ENCODE measurements at regions not wholly inside any gene's neighbourhood (a gene's known extent, or its start where the extent isn't known, plus 50 kb on each side); places are given as distances from the start of the nearest gene placed in this dataset.
"Not testable (repeated sequence)": the region's sequence is repeated elsewhere in the genome, so short reads cannot be mapped to it uniquely, and the experiment has no call there.

DNA sequence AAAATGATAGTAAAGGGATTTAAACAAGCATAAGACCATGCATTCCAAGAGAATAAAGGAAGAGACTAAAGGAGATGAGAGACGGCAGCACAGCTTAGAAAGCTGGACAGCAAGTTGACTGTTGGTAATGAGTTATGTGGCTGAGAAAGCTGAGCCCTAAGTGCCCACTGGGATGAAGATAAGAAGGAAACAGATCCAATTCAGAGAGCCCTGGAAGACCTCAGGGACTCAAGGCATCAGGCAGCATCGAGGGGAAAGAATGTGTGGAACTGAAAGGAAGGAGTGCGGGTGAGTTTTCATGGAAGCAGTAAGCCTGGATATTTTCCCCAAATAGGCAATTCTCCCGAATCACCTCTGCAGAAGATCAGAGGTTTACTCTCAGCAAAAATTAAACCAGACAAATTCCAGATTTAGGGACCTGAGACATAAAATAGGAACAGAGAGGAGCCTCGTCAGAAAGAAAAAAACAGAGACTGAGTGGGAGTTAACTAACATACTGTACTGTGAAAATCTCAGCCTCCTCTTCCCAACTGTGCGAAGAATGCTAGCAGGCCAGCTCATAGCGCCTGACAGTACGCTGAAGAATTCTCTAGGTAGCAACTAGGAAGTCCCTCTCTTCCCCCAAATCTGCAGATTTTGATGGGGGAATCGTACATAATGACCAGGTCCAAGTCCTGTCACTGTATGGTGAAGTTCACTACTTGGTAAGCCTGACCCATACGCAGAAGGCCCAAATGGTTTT, 187.7 kb upstream of the TAPT1 start:
- TF ChIP-seq, protein P1, sequence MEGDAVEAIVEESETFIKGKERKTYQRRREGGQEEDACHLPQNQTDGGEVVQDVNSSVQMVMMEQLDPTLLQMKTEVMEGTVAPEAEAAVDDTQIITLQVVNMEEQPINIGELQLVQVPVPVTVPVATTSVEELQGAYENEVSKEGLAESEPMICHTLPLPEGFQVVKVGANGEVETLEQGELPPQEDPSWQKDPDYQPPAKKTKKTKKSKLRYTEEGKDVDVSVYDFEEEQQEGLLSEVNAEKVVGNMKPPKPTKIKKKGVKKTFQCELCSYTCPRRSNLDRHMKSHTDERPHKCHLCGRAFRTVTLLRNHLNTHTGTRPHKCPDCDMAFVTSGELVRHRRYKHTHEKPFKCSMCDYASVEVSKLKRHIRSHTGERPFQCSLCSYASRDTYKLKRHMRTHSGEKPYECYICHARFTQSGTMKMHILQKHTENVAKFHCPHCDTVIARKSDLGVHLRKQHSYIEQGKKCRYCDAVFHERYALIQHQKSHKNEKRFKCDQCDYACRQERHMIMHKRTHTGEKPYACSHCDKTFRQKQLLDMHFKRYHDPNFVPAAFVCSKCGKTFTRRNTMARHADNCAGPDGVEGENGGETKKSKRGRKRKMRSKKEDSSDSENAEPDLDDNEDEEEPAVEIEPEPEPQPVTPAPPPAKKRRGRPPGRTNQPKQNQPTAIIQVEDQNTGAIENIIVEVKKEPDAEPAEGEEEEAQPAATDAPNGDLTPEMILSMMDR (conservative IDR thresholded peaks at IDR 0.05; ENCODE audit: low read length): no peak
- no peak overlapping the region for H3K4me3 ChIP-seq (ENCODE audit: low read length)
- DNase-seq (ENCODE audit: low read depth): no peak

DNA sequence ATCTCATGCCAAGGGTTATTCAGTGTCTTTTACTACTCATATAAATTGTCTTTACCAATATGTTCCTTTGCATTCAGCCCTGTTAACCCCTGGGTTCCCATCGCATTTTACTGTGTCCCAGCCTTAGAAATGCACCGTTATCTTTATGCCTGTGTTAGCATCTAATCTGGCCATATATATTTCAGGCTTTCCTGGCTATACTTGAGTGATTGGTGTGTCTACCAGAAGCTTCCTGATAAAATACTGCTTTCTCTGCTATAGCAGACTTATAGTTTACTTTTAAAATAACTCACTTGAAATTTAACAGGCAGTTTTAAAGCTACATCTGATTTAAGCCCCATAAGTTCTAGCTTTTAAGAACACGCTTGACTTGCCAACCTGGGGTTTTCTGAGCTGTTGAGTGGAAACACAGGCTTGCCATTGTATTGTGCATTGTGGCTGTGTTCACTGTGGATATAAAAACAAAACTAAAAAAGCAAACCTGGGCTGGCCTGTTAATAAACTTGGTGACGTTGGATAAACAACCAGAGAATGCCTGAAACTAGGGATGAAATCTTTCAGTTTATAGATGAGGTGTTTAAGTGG, 185.3 kb upstream of the TAPT1 start:
- no peak for DNase-seq (ENCODE audit: low read depth)
- TF ChIP-seq, protein P1 (conservative IDR thresholded peaks at IDR 0.05; ENCODE audit: low read length): no peak
- H3K4me3 ChIP-seq (ENCODE audit: low read length): no peak overlapping the region

DNA sequence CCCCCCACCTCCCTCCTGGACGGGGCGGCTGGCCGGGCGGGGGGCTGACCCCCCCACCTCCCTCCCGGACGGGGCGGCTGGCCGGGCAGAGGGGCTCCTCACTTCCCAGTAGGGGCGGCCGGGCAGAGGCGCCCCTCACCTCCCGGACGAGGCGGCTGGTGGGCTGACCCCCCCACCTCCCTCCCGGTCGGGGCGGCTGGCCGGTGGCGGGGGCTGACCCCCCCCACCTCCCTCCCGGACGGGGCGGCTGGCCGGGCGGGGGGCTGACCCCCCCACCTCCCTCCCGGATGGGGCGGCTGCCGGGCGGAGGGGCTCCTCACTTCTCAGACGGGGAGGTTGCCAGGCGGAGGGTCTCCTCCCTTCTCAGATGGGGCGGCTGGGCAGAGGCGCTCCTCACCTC, 166.9 kb upstream of the TAPT1 start:
- not testable (repeated sequence) for H3K4me3 ChIP-seq (ENCODE audit: low read length); DNase-seq (ENCODE audit: low read depth)

DNA sequence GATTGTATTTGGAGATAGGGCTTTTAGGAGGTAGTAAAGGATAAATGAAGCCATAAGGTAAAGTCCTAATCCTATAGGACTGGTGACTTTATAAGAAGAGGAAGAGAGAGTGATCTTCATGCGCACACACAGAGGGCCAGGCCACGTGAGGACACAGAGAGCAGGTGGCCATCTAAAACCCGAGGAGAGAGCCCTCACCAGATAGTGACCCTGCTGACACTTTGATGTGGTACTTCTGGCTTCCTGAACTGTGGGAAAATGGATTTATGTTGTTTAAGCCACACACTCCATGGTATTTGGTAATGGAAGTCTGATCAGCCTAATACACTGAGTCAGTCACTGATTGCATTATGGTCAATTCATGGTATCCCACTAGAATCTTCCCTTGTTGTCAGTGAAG, 164.9 kb upstream of the TAPT1 start:
- TF ChIP-seq, protein P1 (conservative IDR thresholded peaks at IDR 0.05; ENCODE audit: low read length): no peak
- DNase-seq (ENCODE audit: low read depth): no peak
- no peak overlapping the region for H3K4me3 ChIP-seq (ENCODE audit: low read length)

DNA sequence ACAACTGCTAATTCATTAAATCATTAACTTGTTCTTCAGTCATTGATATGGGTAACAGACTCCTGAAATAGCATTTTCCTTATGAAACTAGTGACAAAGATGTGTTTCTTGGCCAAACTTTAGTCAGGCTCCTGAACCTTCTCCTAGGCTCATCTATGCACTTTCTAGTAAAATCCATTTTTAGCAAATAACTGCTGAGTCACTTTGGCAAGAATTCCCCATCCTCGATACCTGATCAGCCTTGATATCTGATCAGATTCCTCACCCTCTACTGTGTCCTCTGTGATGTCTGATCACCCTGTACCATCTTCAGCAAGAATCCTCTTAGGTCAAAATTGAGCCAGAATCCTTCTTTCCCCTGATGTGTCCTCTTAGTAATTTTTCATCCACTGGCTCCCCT, 161.2 kb upstream of the TAPT1 start:
- H3K4me3 ChIP-seq (ENCODE audit: low read length): no peak overlapping the region
- no peak for DNase-seq (ENCODE audit: low read depth)
- TF ChIP-seq, protein P1 (conservative IDR thresholded peaks at IDR 0.05; ENCODE audit: low read length): no peak

DNA sequence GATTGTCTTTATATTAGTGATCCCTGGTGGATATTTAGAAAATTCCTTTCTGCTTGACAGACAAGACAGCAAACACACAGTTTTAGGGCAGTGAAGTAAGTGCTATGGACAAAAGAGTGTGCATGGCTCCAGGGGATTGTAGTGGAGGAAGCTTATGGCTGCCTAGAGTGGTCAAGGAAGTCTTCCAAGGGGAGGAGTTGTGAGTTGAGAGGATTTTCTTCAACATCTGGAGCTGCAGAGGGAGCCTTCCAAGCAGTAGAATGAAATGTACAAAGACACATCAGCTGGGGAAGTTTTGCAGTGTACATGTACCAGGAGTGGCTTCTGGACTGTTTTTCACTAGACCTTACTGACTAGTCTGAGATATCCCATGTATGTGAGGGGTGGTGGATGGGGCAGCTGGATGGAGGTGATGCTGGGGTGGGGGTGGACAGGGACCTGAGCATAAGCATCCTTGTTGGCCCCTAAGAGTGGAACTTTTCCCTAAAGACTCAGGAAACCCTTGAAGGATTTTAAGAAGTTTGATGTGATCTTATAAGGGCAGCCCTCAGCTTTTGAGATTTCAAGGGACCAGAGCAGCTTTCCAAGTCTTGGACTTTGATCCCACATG, 160.5 kb upstream of the TAPT1 start:
- no peak for DNase-seq (ENCODE audit: low read depth)
- H3K4me3 ChIP-seq (ENCODE audit: low read length): no peak overlapping the region
- TF ChIP-seq, protein P1 (conservative IDR thresholded peaks at IDR 0.05; ENCODE audit: low read length): no peak

DNA sequence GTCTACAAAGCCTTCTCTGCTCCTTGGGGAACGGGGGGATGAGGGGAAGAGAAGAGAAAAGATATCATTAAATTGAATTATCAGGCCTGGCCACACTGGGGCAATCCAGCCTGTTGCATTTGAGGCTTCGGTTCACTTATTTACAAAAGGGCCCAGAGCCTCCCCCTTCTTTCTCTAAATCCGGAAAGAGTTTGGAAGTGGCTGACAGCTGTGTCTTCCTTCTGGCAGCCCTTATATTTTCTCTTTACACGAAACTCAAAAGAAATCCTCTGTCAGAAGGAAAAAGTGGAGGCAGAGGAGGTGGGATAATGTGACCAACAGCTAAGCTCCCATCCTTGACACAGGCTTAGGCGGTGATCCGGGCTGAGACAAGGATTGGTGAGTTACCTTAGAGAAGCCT, 158.3 kb upstream of the TAPT1 start:
- no peak overlapping the region for H3K4me3 ChIP-seq (ENCODE audit: low read length)
- TF ChIP-seq, protein P1 (conservative IDR thresholded peaks at IDR 0.05; ENCODE audit: low read length): no peak
- DNase-seq (ENCODE audit: low read depth): no peak
